HCT116 (cell line): ENCODE measurements at regions not wholly inside any gene's neighbourhood (a gene's known extent, or its start where the extent isn't known, plus 50 kb on each side); places are given as distances from the start of the nearest gene placed in this dataset.

ENCODE experiments used
- ATAC-seq: fragments of 200-7000 bp; cut with Tn5 transposase; 2 replicates; pipeline ENCODE4 v1.9.1; 2020; ENCODE audit warnings: mild to moderate bottlenecking, moderate library complexity
- BruUV-seq: library from RNA; stranded (reverse); fragments of 400-500 nt; replicated peaks from 2 replicates; lab custom pipeline; 2021; lab: Mats Ljungman, UMichigan
- CTCF ChIA-PET: fragments of 300-600 bp; sonication (Branson Sonifier 250); formaldehyde crosslinking; loops from one replicate; lab custom pipeline; 2021; ENCODE audit warnings: antibody characterized with exemption; lab: Charles Lee
- POLR2A ChIA-PET: fragments of 300-600, 350-600 bp; sonication (Branson Sonifier 250); formaldehyde crosslinking; loops from one replicate; lab custom pipeline; 2021; ENCODE audit warnings: antibody characterized with exemption; lab: Charles Lee
- RAD21 ChIA-PET, 2 experiments: fragments of 300-600 bp; sonication (Branson Sonifier 250); formaldehyde crosslinking; loops; one replicate each; lab custom pipeline; 2023; ENCODE audit warnings: low total read pairs in 2 of 2; ENCODE audit not compliant: uncharacterized antibody in 2 of 2, unreplicated experiment in 2 of 2, low non-redundant PET in 1 of 2; lab: Charles Lee
- DNase-seq: peaks from one replicate; pipeline ENCODE4 v3.0.0-alpha.2; 2010; ENCODE audit warnings: low read depth, low spot score
- H2AFZ ChIP-seq: fragments of 200-600 bp; shearing (Covaris generic), sonication (generic); 2 replicates; pipeline ENCODE4 v1.6.1; 2017; ENCODE audit warnings: low read depth, mixed run types, mixed read lengths, antibody characterized with exemption, low read length; ENCODE audit not compliant: poor library complexity, severe bottlenecking
- H3K27ac ChIP-seq: 2 replicates; pipeline ENCODE4 v1.5.1; 2012; ENCODE audit warnings: low read depth, low read length
- H3K27me3 ChIP-seq: fragments of 200-600 bp; sonication (generic); 2 replicates; pipeline ENCODE4 v1.6.1; 2016; ENCODE audit warnings: mixed run types, low read length, mixed read lengths; ENCODE audit not compliant: insufficient read depth
- H3K36me3 ChIP-seq, 2 experiments: fragments of 200-500 bp in 1 of 2; fragments of 200-600 bp in 1 of 2; sonication (Bioruptor generic) in 1 of 2; sonication (generic) in 1 of 2; 2 replicates each; pipeline versions ENCODE4 v1.5.1 to v1.6.1; 2014 to 2016; ENCODE audit warnings: low read length in 2 of 2, inconsistent platforms in 1 of 2, mixed read lengths in 1 of 2, mixed run types in 1 of 2; ENCODE audit not compliant: insufficient read depth in 2 of 2, control insufficient read depth in 1 of 2
- H3K4me1 ChIP-seq, 2 experiments: fragments of 200-600 bp in 1 of 2; sonication (generic) in 1 of 2; 2 replicates each; pipeline versions ENCODE4 v1.5.1 to v1.6.1; 2012 to 2017; ENCODE audit warnings: low read length in 2 of 2, inconsistent platforms in 1 of 2, mild to moderate bottlenecking in 1 of 2, mixed read lengths in 1 of 2, mixed run types in 1 of 2, moderate library complexity in 1 of 2; ENCODE audit not compliant: insufficient read depth in 2 of 2, control insufficient read depth in 1 of 2
- H3K4me2 ChIP-seq: fragments of 200-600 bp; sonication (generic); 2 replicates; pipeline ENCODE4 v1.6.1; 2017; ENCODE audit warnings: mixed run types, low read length, mixed read lengths
- H3K4me3 ChIP-seq, 2 experiments: fragments of 200-600 bp in 1 of 2; sonication (generic) in 1 of 2; replicated peaks in 1 of 2; 2 replicates each; pipeline ENCODE4 v1.5.1; 2011 to 2016; ENCODE audit warnings: low read length in 2 of 2, control low read depth in 1 of 2, low read depth in 1 of 2, mild to moderate bottlenecking in 1 of 2, mixed read lengths in 1 of 2, mixed run types in 1 of 2
- H3K79me2 ChIP-seq: fragments of 200-600 bp; sonication (generic); 2 replicates; pipeline ENCODE4 v1.6.1; 2017; ENCODE audit warnings: mild to moderate bottlenecking, mixed run types, low read length, moderate library complexity, mixed read lengths; ENCODE audit not compliant: insufficient read depth
- H3K9ac ChIP-seq: fragments of 200-600 bp; sonication (generic); 2 replicates; pipeline ENCODE4 v1.6.1; 2016; ENCODE audit warnings: low read length, mixed read lengths
- H3K9me2 ChIP-seq: fragments of 200-600 bp; sonication (generic), shearing (Covaris generic); 2 replicates; pipeline ENCODE4 v1.6.1; 2017; ENCODE audit warnings: mixed run types, mild to moderate bottlenecking, moderate library complexity; ENCODE audit not compliant: insufficient read depth
- H3K9me3 ChIP-seq, 2 experiments: fragments of 200-500 bp in 1 of 2; fragments of 200-600 bp in 1 of 2; sonication (Bioruptor generic) in 1 of 2; sonication (generic) in 1 of 2; 2 replicates each; pipeline ENCODE4 v1.6.1; 2014 to 2017; ENCODE audit warnings: low read length in 2 of 2, mixed read lengths in 2 of 2, inconsistent platforms in 1 of 2, low read depth in 1 of 2, mild to moderate bottlenecking in 1 of 2, mixed run types in 1 of 2, moderate library complexity in 1 of 2; ENCODE audit not compliant: control insufficient read depth in 1 of 2, insufficient read depth in 1 of 2
- H4K20me1 ChIP-seq: fragments of 200-600 bp; sonication (generic), shearing (Covaris generic); 2 replicates; pipeline ENCODE4 v1.6.1; 2017; ENCODE audit warnings: mixed run types, mild to moderate bottlenecking, moderate library complexity; ENCODE audit not compliant: insufficient read depth
- CEBPB ChIP-seq: IDR thresholded peaks from 2 replicates; pipeline ENCODE4 v1.6.1; 2012; ENCODE audit warnings: low read depth
- POLR2A ChIP-seq: IDR thresholded peaks from 2 replicates; pipeline ENCODE4 v1.7.0; 2011; ENCODE audit warnings: borderline replicate concordance; ENCODE audit not compliant: insufficient read depth, insufficient read length; ENCODE audit errors: extremely low read depth
- POLR2AphosphoS5 ChIP-seq: IDR thresholded peaks from 2 replicates; pipeline ENCODE4 v1.6.1; 2011; ENCODE audit warnings: mild to moderate bottlenecking, low read depth, low read length, moderate library complexity
- RAD21 ChIP-seq: IDR thresholded peaks from 2 replicates; pipeline ENCODE4 v1.6.1; 2012; ENCODE audit warnings: low read depth, mild to moderate bottlenecking
- SIN3A ChIP-seq: IDR thresholded peaks from 2 replicates; pipeline ENCODE4 v1.6.1; 2012; ENCODE audit warnings: low read depth
- SRF ChIP-seq: IDR thresholded peaks from 2 replicates; pipeline ENCODE4 v1.6.1; 2012; ENCODE audit warnings: low read depth
- TCF7L2 ChIP-seq: IDR thresholded peaks from 2 replicates; pipeline ENCODE4 v1.7.0; 2011; ENCODE audit warnings: borderline replicate concordance, inconsistent platforms; ENCODE audit not compliant: insufficient read depth, insufficient read length; ENCODE audit errors: extremely low read depth
- intact Hi-C: fragments of 100-400 bp; cut with micrococcal nuclease; formaldehyde crosslinking; loops from 2 replicates; pipeline ENCODE4 v1.10.0; 2022
- TF ChIP-seq, protein P1 (sequence below): IDR thresholded peaks from 2 replicates; pipeline ENCODE4 v1.6.1; 2012
- TF ChIP-seq, protein P2 (sequence below): IDR thresholded peaks from 2 replicates; pipeline ENCODE4 v1.6.1; 2012

DNA sequence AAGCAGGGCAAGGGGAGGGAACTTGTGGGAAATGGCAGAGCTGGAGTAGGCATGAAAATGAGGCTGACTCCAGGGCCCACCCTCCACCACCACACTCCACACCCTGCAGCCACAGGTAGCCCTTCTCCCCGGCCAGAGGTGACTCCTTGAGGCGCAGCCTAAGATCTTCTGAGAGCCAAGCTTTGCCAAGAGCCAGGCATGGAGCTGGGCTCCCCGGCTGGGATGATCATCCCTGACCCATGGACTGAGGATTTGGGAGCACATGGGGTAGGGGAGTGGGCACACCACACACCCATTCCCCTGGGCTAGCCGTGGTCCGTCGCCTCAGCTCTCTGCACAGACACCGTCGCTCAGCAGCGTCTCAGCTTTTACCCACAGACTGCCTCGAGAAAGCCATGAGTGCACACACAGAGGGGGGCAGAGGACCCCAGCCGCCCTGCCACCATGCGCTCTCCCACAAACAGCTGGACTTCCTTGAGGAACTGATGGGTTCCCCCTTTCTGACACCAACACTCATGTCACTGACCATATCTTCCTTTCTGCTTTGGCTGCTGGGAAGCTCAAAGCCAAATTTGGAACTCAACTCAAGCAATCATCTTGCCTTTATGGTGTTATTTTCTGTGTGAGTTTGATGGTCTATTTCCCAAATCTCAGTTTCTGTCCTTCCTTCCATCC is 123.6 kb upstream of the RUNX3 start:
- no TSS peak for BruUV-seq
- DNase-seq: no peak
- H3K9ac ChIP-seq: no peak overlapping the region
- ChIA-PET CTCF (no interaction called here), POLR2A (no interaction called here), RAD21 (no interaction called here)
- no peak overlapping the region for H3K4me2 ChIP-seq
- H3K4me3 ChIP-seq: no peak overlapping the region
- intact Hi-C loops: no loop called here
- H3K79me2 ChIP-seq: no peaks in the 10 kb centered on the region
- no peak overlapping the region for H3K27ac ChIP-seq
- TF ChIP-seq SRF (no peak), SIN3A (no peak), POLR2AphosphoS5 (no peak), CEBPB (no peak)
- TF ChIP-seq, protein P1, sequence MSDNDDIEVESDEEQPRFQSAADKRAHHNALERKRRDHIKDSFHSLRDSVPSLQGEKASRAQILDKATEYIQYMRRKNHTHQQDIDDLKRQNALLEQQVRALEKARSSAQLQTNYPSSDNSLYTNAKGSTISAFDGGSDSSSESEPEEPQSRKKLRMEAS: no peak
- TF ChIP-seq, protein P2, sequence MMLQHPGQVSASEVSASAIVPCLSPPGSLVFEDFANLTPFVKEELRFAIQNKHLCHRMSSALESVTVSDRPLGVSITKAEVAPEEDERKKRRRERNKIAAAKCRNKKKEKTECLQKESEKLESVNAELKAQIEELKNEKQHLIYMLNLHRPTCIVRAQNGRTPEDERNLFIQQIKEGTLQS: no peak
- H3K36me3 ChIP-seq: no peaks in the 10 kb centered on the region
- no peak for ATAC-seq
- H3K27me3 ChIP-seq: 0 out of 2 replicates have a peak, but pooled peaks cover 4% of the 10 kb centered on the region
- no peaks in the 10 kb centered on the region for H3K9me2 ChIP-seq
- no peaks in the 10 kb centered on the region for H3K9me3 ChIP-seq
- H4K20me1 ChIP-seq: no peaks in the 10 kb centered on the region
- no peak overlapping the region for H2AFZ ChIP-seq
- no peaks in the 10 kb centered on the region for H3K4me1 ChIP-seq

DNA sequence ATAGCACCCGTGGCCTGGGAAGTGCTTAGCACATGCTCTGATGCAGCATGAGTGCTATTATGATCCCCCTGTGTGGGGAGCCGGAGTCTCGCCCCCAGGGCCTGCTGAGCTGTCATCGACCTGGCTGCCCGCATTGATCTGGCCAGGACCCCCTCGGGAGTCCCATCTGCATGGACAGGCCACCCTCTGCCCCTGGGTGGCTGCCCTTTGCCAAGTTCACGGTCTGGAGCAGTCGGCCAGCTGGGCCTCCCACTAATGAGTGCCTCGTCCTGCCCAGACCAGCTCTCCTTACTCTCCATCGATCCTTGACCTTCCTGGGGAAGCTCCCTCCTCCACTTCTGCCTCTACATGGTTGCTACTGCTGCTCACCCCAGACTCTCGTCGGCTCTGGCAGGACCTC is 121.8 kb upstream of the RUNX3 start:
- H3K9me2 ChIP-seq: no peaks in the 10 kb centered on the region
- intact Hi-C loops: no loop called here
- no peaks in the 10 kb centered on the region for H3K4me1 ChIP-seq
- no peaks in the 10 kb centered on the region for H3K9me3 ChIP-seq
- no peak overlapping the region for H2AFZ ChIP-seq
- ChIA-PET RAD21 (no interaction called here), POLR2A (no interaction called here), CTCF (no interaction called here)
- H3K27me3 ChIP-seq: 0 out of 2 replicates have a peak, but pooled peaks cover 4% of the 10 kb centered on the region
- H3K36me3 ChIP-seq: no peaks in the 10 kb centered on the region
- DNase-seq: no peak
- no peak overlapping the region for H3K9ac ChIP-seq
- no peak for ATAC-seq
- H3K79me2 ChIP-seq: no peaks in the 10 kb centered on the region
- no TSS peak for BruUV-seq
- TF ChIP-seq TCF7L2 (no peak), RAD21 (no peak), POLR2A (no peak), SIN3A (no peak)
- H3K4me3 ChIP-seq: no peak overlapping the region
- H3K4me2 ChIP-seq: no peak overlapping the region
- no peaks in the 10 kb centered on the region for H4K20me1 ChIP-seq
- H3K27ac ChIP-seq: no peak overlapping the region
